ENCODE measurements at regions not wholly inside any gene's neighbourhood (a gene's known extent, or its start where the extent isn't known, plus 50 kb on each side); places are given as distances from the start of the nearest gene placed in this dataset.

DNA sequence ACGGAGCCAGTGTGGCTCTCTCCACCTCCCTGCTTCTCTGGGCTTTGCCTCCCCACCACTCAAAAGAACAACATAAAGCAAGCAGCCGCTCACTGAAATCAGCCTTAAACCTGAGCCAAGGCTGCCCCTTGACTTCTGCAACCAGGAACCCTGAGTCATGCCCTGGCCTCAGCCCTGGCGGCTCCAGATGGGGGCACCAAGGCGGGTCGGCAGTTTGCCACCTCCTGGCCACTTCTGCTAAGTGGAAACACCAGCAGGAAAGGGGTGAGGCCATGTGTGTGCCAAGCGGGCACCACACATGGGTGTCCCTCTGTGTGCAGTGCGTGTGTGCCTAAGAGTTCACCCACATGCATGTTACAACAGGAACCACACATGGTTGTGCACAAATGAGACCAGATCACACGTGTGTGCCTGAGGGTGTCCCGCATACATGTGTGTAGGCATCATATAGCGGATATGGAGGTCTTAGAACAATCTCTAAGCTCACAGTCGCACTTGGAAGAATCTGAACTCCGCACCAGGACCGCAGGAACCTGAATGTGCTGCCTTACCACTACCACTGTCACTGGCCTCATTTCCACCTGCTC is 221.2 kb downstream of the MN1 start:
- TF ChIP-seq EZH2phosphoT487 (IDR thresholded peaks at IDR 0.05; ENCODE audit: low read length) (no peak), EZH2 (optimal IDR thresholded peaks at IDR 0.05; ENCODE audit: low read depth, low read length) (no peak)
- TF ChIP-seq, protein P1, sequence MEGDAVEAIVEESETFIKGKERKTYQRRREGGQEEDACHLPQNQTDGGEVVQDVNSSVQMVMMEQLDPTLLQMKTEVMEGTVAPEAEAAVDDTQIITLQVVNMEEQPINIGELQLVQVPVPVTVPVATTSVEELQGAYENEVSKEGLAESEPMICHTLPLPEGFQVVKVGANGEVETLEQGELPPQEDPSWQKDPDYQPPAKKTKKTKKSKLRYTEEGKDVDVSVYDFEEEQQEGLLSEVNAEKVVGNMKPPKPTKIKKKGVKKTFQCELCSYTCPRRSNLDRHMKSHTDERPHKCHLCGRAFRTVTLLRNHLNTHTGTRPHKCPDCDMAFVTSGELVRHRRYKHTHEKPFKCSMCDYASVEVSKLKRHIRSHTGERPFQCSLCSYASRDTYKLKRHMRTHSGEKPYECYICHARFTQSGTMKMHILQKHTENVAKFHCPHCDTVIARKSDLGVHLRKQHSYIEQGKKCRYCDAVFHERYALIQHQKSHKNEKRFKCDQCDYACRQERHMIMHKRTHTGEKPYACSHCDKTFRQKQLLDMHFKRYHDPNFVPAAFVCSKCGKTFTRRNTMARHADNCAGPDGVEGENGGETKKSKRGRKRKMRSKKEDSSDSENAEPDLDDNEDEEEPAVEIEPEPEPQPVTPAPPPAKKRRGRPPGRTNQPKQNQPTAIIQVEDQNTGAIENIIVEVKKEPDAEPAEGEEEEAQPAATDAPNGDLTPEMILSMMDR (IDR thresholded peaks at IDR 0.05; ENCODE audit: low read length) = no peak

Data from MM.1S (cell line).